Activated CD4-positive, alpha-beta T cell treated with anti-CD3 and anti-CD28 coated beads, Interleukin-2, amount 50 U/mL, for 1 hour (primary cell): ENCODE measurements at regions not wholly inside any gene's neighbourhood (a gene's known extent, or its start where the extent isn't known, plus 50 kb on each side); places are given as distances from the start of the nearest gene placed in this dataset.

Experiments used
- DNase-seq: peaks from one replicate; pipeline ENCODE4 v3.0.0-alpha.2; 2020

GRCh38 chr15:70258369-70259027 lies 160.8 kb upstream of the TLE3 start:
- peak; percentile 41 for DNase-seq

GRCh38 chr15:70257573-70258248 lies 160.0 kb upstream of the TLE3 start:
- DNase-seq = no peak

- no peak for DNase-seq
Observed at GRCh38 chr15:70257047-70257446, 159.3 kb upstream of the TLE3 start.

GRCh38 chr15:70254311-70254869 lies 156.7 kb upstream of the TLE3 start:
- DNase-seq = no peak

- no peak for DNase-seq
Observed at GRCh38 chr15:70253461-70254156, 155.9 kb upstream of the TLE3 start.

GRCh38 chr15:70252951-70253320 lies 155.2 kb upstream of the TLE3 start:
- no peak for DNase-seq

GRCh38 chr15:70252056-70252950 lies 154.6 kb upstream of the TLE3 start:
- DNase-seq = no peak

GRCh38 chr15:70251246-70251990 lies 153.7 kb upstream of the TLE3 start:
- DNase-seq = no peak

- no peak for DNase-seq
Observed at GRCh38 chr15:70250208-70251201, 152.8 kb upstream of the TLE3 start.

- DNase-seq = no peak
Observed at GRCh38 chr15:70249616-70250015, 151.9 kb upstream of the TLE3 start.

- DNase-seq = no peak
Observed at GRCh38 chr15:70248116-70249025, 150.7 kb upstream of the TLE3 start.

- DNase-seq = no peak
Observed at GRCh38 chr15:70247281-70247680, 149.6 kb upstream of the TLE3 start.

- DNase-seq = no peak
Observed at GRCh38 chr15:70246623-70247220, 149.0 kb upstream of the TLE3 start.

- no peak for DNase-seq
Observed at GRCh38 chr15:70245932-70246622, 148.4 kb upstream of the TLE3 start.

- no peak for DNase-seq
Observed at GRCh38 chr15:70244978-70245542, 147.3 kb upstream of the TLE3 start.

- DNase-seq = no peak
Observed at GRCh38 chr15:70243686-70244540, 146.2 kb upstream of the TLE3 start.
